IMR-90 (cell line): ENCODE measurements at regions not wholly inside any gene's neighbourhood (a gene's known extent, or its start where the extent isn't known, plus 50 kb on each side); places are given as distances from the start of the nearest gene placed in this dataset.

ENCODE experiments used
- ATAC-seq: fragments of 200-7000 bp; cut with Tn5 transposase; 2 replicates; pipeline ENCODE4 v1.9.1; 2020; ENCODE audit warnings: low read depth, mild to moderate bottlenecking, moderate library complexity
- BruUV-seq: library from RNA; stranded (reverse); fragments of 400-500 nt; replicated peaks from 2 replicates; lab custom pipeline; 2021; lab: Mats Ljungman, UMichigan
- CTCF ChIA-PET: fragments of 300-600 bp; formaldehyde crosslinking; extraction: SDS; loops from one replicate; lab custom pipeline; 2021; ENCODE audit warnings: antibody characterized with exemption; lab: Yijun Ruan, JAX
- POLR2A ChIA-PET: fragments of 300-600 bp; sonication (Branson Sonifier 250); formaldehyde crosslinking; loops from one replicate; lab custom pipeline; 2022; ENCODE audit warnings: antibody characterized with exemption; ENCODE audit not compliant: unreplicated experiment; lab: Charles Lee
- DNase-seq: peaks from one replicate; pipeline ENCODE4 v3.0.0; 2013
- H2AFZ ChIP-seq: replicated peaks from 2 replicates; pipeline ENCODE3; 2013; ENCODE audit warnings: low read length, mild to moderate bottlenecking; ENCODE audit not compliant: poor library complexity
- H2AK5ac ChIP-seq: 2 replicates; pipeline ENCODE4 v1.6.1; 2013; ENCODE audit warnings: low read depth, low read length, inconsistent platforms
- H2AK9ac ChIP-seq: replicated peaks from 2 replicates; pipeline ENCODE3; 2013; ENCODE audit warnings: mild to moderate bottlenecking, low read depth, low read length, moderate library complexity; ENCODE audit not compliant: poor library complexity
- H2BK120ac ChIP-seq: 2 replicates; pipeline ENCODE4 v1.6.1; 2013; ENCODE audit warnings: low read depth, low read length, inconsistent platforms
- H2BK15ac ChIP-seq: 3 replicates; pipeline ENCODE4 v1.6.1; 2013; ENCODE audit warnings: low read depth, low read length, inconsistent platforms
- H2BK20ac ChIP-seq: 2 replicates; pipeline ENCODE4 v1.6.1; 2013; ENCODE audit warnings: low read depth, mild to moderate bottlenecking, inconsistent platforms, low read length, moderate library complexity
- H2BK5ac ChIP-seq: 2 replicates; pipeline ENCODE4 v1.6.1; 2013; ENCODE audit warnings: mild to moderate bottlenecking, low read depth, low read length, inconsistent platforms; ENCODE audit not compliant: poor library complexity, severe bottlenecking
- H3K14ac ChIP-seq: replicated peaks from 2 replicates; pipeline ENCODE4 v1.6.1; 2013; ENCODE audit warnings: low read depth, low read length, inconsistent platforms
- H3K18ac ChIP-seq: 2 replicates; pipeline ENCODE4 v1.6.1; 2013; ENCODE audit warnings: low read depth, low read length, control low read depth
- H3K23ac ChIP-seq: 2 replicates; pipeline ENCODE4 v1.6.1; 2013; ENCODE audit warnings: low read depth, low read length, inconsistent platforms
- H3K27ac ChIP-seq: 2 replicates; pipeline ENCODE4 v1.5.1; 2013; ENCODE audit warnings: mild to moderate bottlenecking, control low read depth, low read length; ENCODE audit not compliant: insufficient read depth
- H3K27me3 ChIP-seq: 2 replicates; pipeline ENCODE4 v1.6.1; 2013; ENCODE audit warnings: low read length; ENCODE audit not compliant: control insufficient read depth, insufficient read depth
- H3K36me3 ChIP-seq: 2 replicates; pipeline ENCODE4 v1.6.1; 2013; ENCODE audit warnings: low read length, mixed read lengths; ENCODE audit not compliant: control insufficient read depth, insufficient read depth
- H3K4ac ChIP-seq: 2 replicates; pipeline ENCODE4 v1.6.1; 2013; ENCODE audit warnings: low read depth, low read length, inconsistent platforms
- H3K4me1 ChIP-seq: 2 replicates; pipeline ENCODE4 v1.6.1; 2013; ENCODE audit warnings: low read length, mixed read lengths; ENCODE audit not compliant: control insufficient read depth, insufficient read depth
- H3K4me2 ChIP-seq: 2 replicates; pipeline ENCODE4 v1.6.1; 2013; ENCODE audit warnings: low read depth, mild to moderate bottlenecking, control low read depth, low read length, moderate library complexity
- H3K4me3 ChIP-seq: 2 replicates; pipeline ENCODE4 v1.5.1; 2013; ENCODE audit warnings: low read depth, mild to moderate bottlenecking, control low read depth, low read length, moderate library complexity; ENCODE audit not compliant: insufficient read depth
- H3K56ac ChIP-seq: 2 replicates; pipeline ENCODE4 v1.6.1; 2013; ENCODE audit warnings: low read length, inconsistent platforms; ENCODE audit not compliant: insufficient read depth; ENCODE audit errors: extremely low read depth
- H3K79me1 ChIP-seq, 2 experiments: 2 replicates each; pipeline ENCODE4 v1.6.1; 2013; ENCODE audit warnings: low read length in 2 of 2, inconsistent platforms in 1 of 2, low read depth in 1 of 2
- H3K9ac ChIP-seq: 2 replicates; pipeline ENCODE4 v1.6.1; 2013; ENCODE audit warnings: low read depth, low read length, control low read depth
- H3K9me1 ChIP-seq: 2 replicates; pipeline ENCODE4 v1.6.1; 2013; ENCODE audit warnings: low read length, inconsistent platforms; ENCODE audit not compliant: insufficient read depth
- H3K9me3 ChIP-seq: 2 replicates; pipeline ENCODE4 v1.6.1; 2013; ENCODE audit warnings: low read length; ENCODE audit not compliant: control insufficient read depth, insufficient read depth
- H4K20me1 ChIP-seq: 2 replicates; pipeline ENCODE4 v1.6.1; 2013; ENCODE audit warnings: low read length, inconsistent platforms; ENCODE audit not compliant: insufficient read depth
- H4K5ac ChIP-seq: 2 replicates; pipeline ENCODE4 v1.6.1; 2013; ENCODE audit warnings: mild to moderate bottlenecking, low read depth, low read length, control low read depth
- H4K8ac ChIP-seq, 2 experiments: 2 replicates each; pipeline ENCODE4 v1.6.1; 2013; ENCODE audit warnings: low read depth in 2 of 2, low read length in 2 of 2, control low read depth in 1 of 2, inconsistent platforms in 1 of 2
- H4K91ac ChIP-seq: 2 replicates; pipeline ENCODE4 v1.6.1; 2013; ENCODE audit warnings: low read depth, low read length, inconsistent platforms; ENCODE audit not compliant: insufficient read depth
- BHLHE40 ChIP-seq: fragments of 150-350 bp; IDR thresholded peaks from 2 replicates; pipeline ENCODE4 v1.6.1; 2016; ENCODE audit warnings: mild to moderate bottlenecking, low read depth, low read length
- CHD1 ChIP-seq: IDR thresholded peaks from 2 replicates; pipeline ENCODE4 v1.6.1; 2012; ENCODE audit warnings: low read depth, low read length, improper control_type of control experiment
- ELK1 ChIP-seq: fragments of 150-350 bp; IDR thresholded peaks from 2 replicates; pipeline ENCODE4 v1.6.1; 2016; ENCODE audit warnings: low read depth, mild to moderate bottlenecking, low read length, moderate library complexity, borderline replicate concordance
- FOS ChIP-seq: fragments of 150-350 bp; IDR thresholded peaks from 2 replicates; pipeline ENCODE4 v1.6.1; 2016; ENCODE audit warnings: low read depth, low read length
- MAZ ChIP-seq: IDR thresholded peaks from 2 replicates; pipeline ENCODE4 v1.6.1; 2012; ENCODE audit warnings: low read depth, mild to moderate bottlenecking, low read length, improper control_type of control experiment, moderate library complexity, borderline replicate concordance
- MXI1 ChIP-seq: IDR thresholded peaks from 2 replicates; pipeline ENCODE4 v1.6.1; 2012; ENCODE audit warnings: low read depth, mild to moderate bottlenecking, low read length, moderate library complexity, borderline replicate concordance
- POLR2A ChIP-seq: IDR thresholded peaks from 2 replicates; pipeline ENCODE4 v1.6.1; 2012; ENCODE audit warnings: mild to moderate bottlenecking, low read depth, low read length
- RAD21 ChIP-seq: IDR thresholded peaks from 2 replicates; pipeline ENCODE4 v1.6.1; 2012; ENCODE audit warnings: low read length, improper control_type of control experiment
- RCOR1 ChIP-seq: IDR thresholded peaks from 2 replicates; pipeline ENCODE4 v1.6.1; 2012; ENCODE audit warnings: mild to moderate bottlenecking, low read length, improper control_type of control experiment; ENCODE audit not compliant: insufficient replicate concordance
- RFX5 ChIP-seq: IDR thresholded peaks from 2 replicates; pipeline ENCODE4 v1.8.0; 2012; ENCODE audit warnings: low read depth, mild to moderate bottlenecking, low read length, moderate library complexity
- SMC3 ChIP-seq: fragments of 150-350 bp; IDR thresholded peaks from 2 replicates; pipeline ENCODE4 v1.6.1; 2016; ENCODE audit warnings: low read depth, mild to moderate bottlenecking, antibody characterized with exemption, low read length, moderate library complexity
- USF2 ChIP-seq: fragments of 150-350 bp; IDR thresholded peaks from 2 replicates; pipeline ENCODE4 v1.6.1; 2017; ENCODE audit warnings: mild to moderate bottlenecking, antibody characterized with exemption, low read length, low read depth
- WGBS, 2 experiments: methylation state at CpG; one replicate each; pipeline versions ENCODE4 v1.1.5 to v1.1.7; 2013; ENCODE audit warnings: missing lambda C conversion rate in 2 of 2; ENCODE audit not compliant: insufficient read length in 1 of 2; ENCODE audit errors: extremely low coverage in 2 of 2; 5-methylcytosine and 5-hydroxymethylcytosine counted together
- dilution Hi-C: fragments of 300-500 bp; cut with HindIII; formaldehyde crosslinking; loops from one replicate; pipeline ENCODE4 v1.14.3; 2018; ENCODE audit warnings: low sequenced_read_pairs; ENCODE audit not compliant: unreplicated experiment
- in situ Hi-C: fragments of 300-500 bp; cut with MboI; formaldehyde crosslinking; loops from 3 replicates; pipeline ENCODE4 v1.14.3; 2019; ENCODE audit warnings: low sequenced_read_pairs, inconsistent platforms, mixed read lengths
- intact Hi-C: fragments of 100-400 bp; cut with micrococcal nuclease; formaldehyde crosslinking; loops from 2 replicates; pipeline ENCODE4 v1.10.0; 2022
- TF ChIP-seq, protein P1 (sequence below): conservative IDR thresholded peaks from 2 replicates; pipeline ENCODE4 v1.5.1; 2012; ENCODE audit warnings: mild to moderate bottlenecking, low read depth, low read length, improper control_type of control experiment

GRCh38 chr16:17964196-17964595, 372.3 kb downstream of the NPIPA8 start:
- in situ Hi-C loops = no loop called here
- Histone ChIP-seq H3K23ac (no peak overlapping the region), H3K79me1 (no peaks in the 10 kb centered on the region), H3K27me3 (no peaks in the 10 kb centered on the region), H2BK15ac (no peak overlapping the region), H4K8ac (no peak overlapping the region), H3K18ac (no peak overlapping the region), H2AK5ac (no peak overlapping the region), H4K5ac (no peak overlapping the region), H4K91ac (no peak overlapping the region), H3K36me3 (no peaks in the 10 kb centered on the region), H3K4ac (no peak overlapping the region), H3K14ac (no peak overlapping the region), H3K27ac (no peak overlapping the region), H3K9me3 (peaks cover 2% of the 10 kb centered on the region; the same call in 1 of the 2 replicates), H2AFZ (no peak overlapping the region), H2BK20ac (no peak overlapping the region), H3K9me1 (no peaks in the 10 kb centered on the region), H3K4me2 (no peak overlapping the region), H4K20me1 (no peaks in the 10 kb centered on the region), H2BK120ac (no peak overlapping the region), H3K4me3 (no peak overlapping the region), H3K4me1 (no peaks in the 10 kb centered on the region), H3K9ac (no peak overlapping the region), H2BK5ac (no peak overlapping the region), H3K56ac (no peak overlapping the region), H2AK9ac (no peak overlapping the region)
- intact Hi-C loops = loop anchor here (1.0 kb wide), 1 partner anchor 34 kb away; no protein-coding TSS in a partner anchor
- CTCF ChIA-PET = no interaction called here
- no CpG with 5 or more reads among the region's 3 CpGs for WGBS, 2 experiments
- POLR2A ChIA-PET = no interaction called here
- BruUV-seq = no TSS peak
- TF ChIP-seq MXI1 (no peak), RCOR1 (no peak), MAZ (no peak), RFX5 (no peak), POLR2A (no peak), RAD21 (no peak), USF2 (no peak), BHLHE40 (no peak), ELK1 (no peak), SMC3 (no peak), CHD1 (no peak), FOS (no peak)
- TF ChIP-seq, protein P1, sequence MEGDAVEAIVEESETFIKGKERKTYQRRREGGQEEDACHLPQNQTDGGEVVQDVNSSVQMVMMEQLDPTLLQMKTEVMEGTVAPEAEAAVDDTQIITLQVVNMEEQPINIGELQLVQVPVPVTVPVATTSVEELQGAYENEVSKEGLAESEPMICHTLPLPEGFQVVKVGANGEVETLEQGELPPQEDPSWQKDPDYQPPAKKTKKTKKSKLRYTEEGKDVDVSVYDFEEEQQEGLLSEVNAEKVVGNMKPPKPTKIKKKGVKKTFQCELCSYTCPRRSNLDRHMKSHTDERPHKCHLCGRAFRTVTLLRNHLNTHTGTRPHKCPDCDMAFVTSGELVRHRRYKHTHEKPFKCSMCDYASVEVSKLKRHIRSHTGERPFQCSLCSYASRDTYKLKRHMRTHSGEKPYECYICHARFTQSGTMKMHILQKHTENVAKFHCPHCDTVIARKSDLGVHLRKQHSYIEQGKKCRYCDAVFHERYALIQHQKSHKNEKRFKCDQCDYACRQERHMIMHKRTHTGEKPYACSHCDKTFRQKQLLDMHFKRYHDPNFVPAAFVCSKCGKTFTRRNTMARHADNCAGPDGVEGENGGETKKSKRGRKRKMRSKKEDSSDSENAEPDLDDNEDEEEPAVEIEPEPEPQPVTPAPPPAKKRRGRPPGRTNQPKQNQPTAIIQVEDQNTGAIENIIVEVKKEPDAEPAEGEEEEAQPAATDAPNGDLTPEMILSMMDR = no peak
- no peak for ATAC-seq
- dilution Hi-C loops = no loop called here
- DNase-seq = no peak
